OCI-LY1 (cell line): ENCODE measurements at regions not wholly inside any gene's neighbourhood (a gene's known extent, or its start where the extent isn't known, plus 50 kb on each side); places are given as distances from the start of the nearest gene placed in this dataset.

Experiments used
- H2AFZ ChIP-seq: fragments of 200-600 bp; sonication (generic), shearing (Covaris generic); 2 replicates; pipeline ENCODE4 v1.6.0; 2014; ENCODE audit warnings: antibody characterized with exemption, mild to moderate bottlenecking, low read length
- H3F3A ChIP-seq: fragments of 200-600 bp; sonication (generic), shearing (Covaris generic); 2 replicates; pipeline ENCODE4 v1.6.0; 2014; ENCODE audit warnings: mild to moderate bottlenecking, antibody characterized with exemption, low read length, moderate library complexity; ENCODE audit not compliant: insufficient read depth
- H3K27ac ChIP-seq: fragments of 200-600 bp; sonication (generic); 2 replicates; pipeline ENCODE4 v1.5.1; 2014; ENCODE audit warnings: low read length, mixed run types, mild to moderate bottlenecking, low read depth; ENCODE audit not compliant: poor library complexity, severe bottlenecking
- H3K27me3 ChIP-seq: fragments of 200-600 bp; sonication (generic); 2 replicates; pipeline ENCODE4 v1.6.0; 2014; ENCODE audit warnings: antibody characterized with exemption, mild to moderate bottlenecking, low read length, moderate library complexity; ENCODE audit not compliant: insufficient read depth
- H3K36me3 ChIP-seq: fragments of 200-600 bp; sonication (generic); 2 replicates; pipeline ENCODE4 v1.6.1; 2014; ENCODE audit warnings: mild to moderate bottlenecking, antibody characterized with exemption, low read length, moderate library complexity, mixed read lengths; ENCODE audit not compliant: insufficient read depth
- H3K4me1 ChIP-seq: fragments of 200-600 bp; sonication (generic); 2 replicates; pipeline ENCODE4 v1.5.1; 2014; ENCODE audit warnings: mild to moderate bottlenecking, low read length, moderate library complexity; ENCODE audit not compliant: insufficient read depth, severe bottlenecking
- H3K4me2 ChIP-seq: fragments of 200-600 bp; sonication (generic), shearing (Covaris generic); 2 replicates; pipeline ENCODE4 v1.6.1; 2014; ENCODE audit warnings: low read length
- H3K4me3 ChIP-seq: fragments of 200-600 bp; sonication (generic); 2 replicates; pipeline ENCODE4 v1.5.1; 2014; ENCODE audit warnings: low read length, low read depth, mild to moderate bottlenecking, mixed read lengths; ENCODE audit not compliant: poor library complexity, severe bottlenecking
- H3K79me2 ChIP-seq: fragments of 200-600 bp; shearing (Covaris generic); 2 replicates; pipeline ENCODE4 v1.6.1; 2016; ENCODE audit warnings: mixed run types, low read length, mixed read lengths; ENCODE audit not compliant: insufficient read depth
- H3K9ac ChIP-seq: fragments of 200-600 bp; sonication (generic), shearing (Covaris generic); 2 replicates; pipeline ENCODE4 v1.6.1; 2014; ENCODE audit warnings: mild to moderate bottlenecking, low read length, mixed read lengths
- H3K9me2 ChIP-seq: fragments of 200-600 bp; sonication (generic), shearing (Covaris generic); 2 replicates; pipeline ENCODE4 v1.6.1; 2014; ENCODE audit warnings: low read depth, mild to moderate bottlenecking, low read length, mixed read lengths
- H3K9me3 ChIP-seq: fragments of 200-600 bp; shearing (Covaris generic); 2 replicates; pipeline ENCODE4 v1.6.1; 2014; ENCODE audit warnings: low read length, mixed read lengths
- H4K20me1 ChIP-seq: fragments of 200-600 bp; sonication (generic), shearing (Covaris generic); 2 replicates; pipeline ENCODE4 v1.6.0; 2016; ENCODE audit warnings: mild to moderate bottlenecking, low read length; ENCODE audit not compliant: insufficient read depth
- CTCF ChIP-seq: fragments of 200-600 bp; sonication (generic), shearing (Covaris generic); IDR thresholded peaks from 2 replicates; pipeline ENCODE4 v1.5.1; 2017; ENCODE audit warnings: mild to moderate bottlenecking, antibody characterized with exemption, low read length, moderate library complexity, mixed read lengths
- EZH2 ChIP-seq: fragments of 200-600 bp; sonication (generic), shearing (Covaris generic); IDR thresholded peaks from 2 replicates; pipeline ENCODE4 v1.8.0; 2017; ENCODE audit warnings: borderline replicate concordance, mixed run types, mild to moderate bottlenecking, antibody characterized with exemption, low read length, moderate library complexity, mixed read lengths

GRCh38 chr20:48547664-48548063, 280.1 kb downstream of the PREX1 start:
- TF ChIP-seq CTCF: no peak
- TF ChIP-seq EZH2: no peak
- no peak overlapping the region for H3K4me2 ChIP-seq
- no peak overlapping the region for H3K4me3 ChIP-seq
- H3K27ac ChIP-seq: no peak overlapping the region
- H3K9ac ChIP-seq: no peak overlapping the region
- H3K4me1 ChIP-seq: no peaks in the 10 kb centered on the region
- H3F3A ChIP-seq: no peaks in the 10 kb centered on the region
- H3K9me3 ChIP-seq: no peaks in the 10 kb centered on the region
- H3K36me3 ChIP-seq: no peaks in the 10 kb centered on the region
- no peaks in the 10 kb centered on the region for H4K20me1 ChIP-seq
- no peak overlapping the region for H2AFZ ChIP-seq
- H3K9me2 ChIP-seq: no peaks in the 10 kb centered on the region
- H3K27me3 ChIP-seq: no peaks in the 10 kb centered on the region
- H3K79me2 ChIP-seq: no peaks in the 10 kb centered on the region

GRCh38 chr20:48544402-48545339, 283.1 kb downstream of the PREX1 start:
- Histone ChIP-seq H3K27me3 (no peaks in the 10 kb centered on the region), H3K4me3 (no peak overlapping the region), H3K9me2 (no peaks in the 10 kb centered on the region), H3K4me2 (no peak overlapping the region), H3K36me3 (no peaks in the 10 kb centered on the region), H3K9ac (no peak overlapping the region), H2AFZ (no peak overlapping the region), H3K27ac (no peak overlapping the region), H3K79me2 (no peaks in the 10 kb centered on the region), H4K20me1 (no peaks in the 10 kb centered on the region), H3K9me3 (no peaks in the 10 kb centered on the region), H3F3A (no peaks in the 10 kb centered on the region), H3K4me1 (no peaks in the 10 kb centered on the region)
- TF ChIP-seq EZH2: no peak
- TF ChIP-seq CTCF: no peak

GRCh38 chr20:48541581-48542071, 286.2 kb downstream of the PREX1 start:
- H3K4me1 ChIP-seq: no peaks in the 10 kb centered on the region
- H3K36me3 ChIP-seq: no peaks in the 10 kb centered on the region
- no peak overlapping the region for H3K4me3 ChIP-seq
- no peak overlapping the region for H3K9ac ChIP-seq
- H3K4me2 ChIP-seq: no peak overlapping the region
- H3K27me3 ChIP-seq: no peaks in the 10 kb centered on the region
- no peaks in the 10 kb centered on the region for H4K20me1 ChIP-seq
- TF ChIP-seq CTCF (no peak), EZH2 (no peak)
- no peak overlapping the region for H3K27ac ChIP-seq
- H3K9me3 ChIP-seq: no peaks in the 10 kb centered on the region
- no peaks in the 10 kb centered on the region for H3K9me2 ChIP-seq
- H3K79me2 ChIP-seq: no peaks in the 10 kb centered on the region
- H3F3A ChIP-seq: no peaks in the 10 kb centered on the region
- no peak overlapping the region for H2AFZ ChIP-seq
